ENCODE measurements at regions not wholly inside any gene's neighbourhood (a gene's known extent, or its start where the extent isn't known, plus 50 kb on each side); places are given as distances from the start of the nearest gene placed in this dataset.

DNA sequence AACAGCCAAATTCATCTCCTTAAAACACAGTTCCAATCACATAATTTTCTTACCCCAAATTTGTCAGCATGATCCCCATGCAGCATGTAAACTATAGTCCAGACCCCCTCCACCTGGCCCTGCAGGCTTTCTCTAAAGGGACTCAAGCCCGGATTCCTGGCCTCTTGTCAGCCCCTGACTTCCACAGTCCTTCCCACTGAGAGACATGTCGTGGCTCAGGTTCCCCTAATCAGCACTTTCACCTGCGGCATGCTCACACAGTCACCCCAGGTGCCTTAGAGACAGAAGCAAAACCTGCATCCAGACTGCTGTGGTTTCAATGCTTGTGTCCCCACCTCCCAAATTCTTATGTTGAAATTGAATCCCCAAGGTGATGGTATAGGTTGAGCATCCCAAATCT, 372.7 kb upstream of the ATP10A start:
- TF ChIP-seq, protein P1, sequence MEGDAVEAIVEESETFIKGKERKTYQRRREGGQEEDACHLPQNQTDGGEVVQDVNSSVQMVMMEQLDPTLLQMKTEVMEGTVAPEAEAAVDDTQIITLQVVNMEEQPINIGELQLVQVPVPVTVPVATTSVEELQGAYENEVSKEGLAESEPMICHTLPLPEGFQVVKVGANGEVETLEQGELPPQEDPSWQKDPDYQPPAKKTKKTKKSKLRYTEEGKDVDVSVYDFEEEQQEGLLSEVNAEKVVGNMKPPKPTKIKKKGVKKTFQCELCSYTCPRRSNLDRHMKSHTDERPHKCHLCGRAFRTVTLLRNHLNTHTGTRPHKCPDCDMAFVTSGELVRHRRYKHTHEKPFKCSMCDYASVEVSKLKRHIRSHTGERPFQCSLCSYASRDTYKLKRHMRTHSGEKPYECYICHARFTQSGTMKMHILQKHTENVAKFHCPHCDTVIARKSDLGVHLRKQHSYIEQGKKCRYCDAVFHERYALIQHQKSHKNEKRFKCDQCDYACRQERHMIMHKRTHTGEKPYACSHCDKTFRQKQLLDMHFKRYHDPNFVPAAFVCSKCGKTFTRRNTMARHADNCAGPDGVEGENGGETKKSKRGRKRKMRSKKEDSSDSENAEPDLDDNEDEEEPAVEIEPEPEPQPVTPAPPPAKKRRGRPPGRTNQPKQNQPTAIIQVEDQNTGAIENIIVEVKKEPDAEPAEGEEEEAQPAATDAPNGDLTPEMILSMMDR (conservative IDR thresholded peaks at IDR 0.05): no peak
- no peak for TF ChIP-seq EZH2 (IDR thresholded peaks at IDR 0.05; ENCODE audit: low read depth)

Measured in PC-9 (cell line).